ENCODE measurements at regions not wholly inside any gene's neighbourhood (a gene's known extent, or its start where the extent isn't known, plus 50 kb on each side); places are given as distances from the start of the nearest gene placed in this dataset.
"Not testable (repeated sequence)": the region's sequence is repeated elsewhere in the genome, so short reads cannot be mapped to it uniquely, and the experiment has no call there.

DNA sequence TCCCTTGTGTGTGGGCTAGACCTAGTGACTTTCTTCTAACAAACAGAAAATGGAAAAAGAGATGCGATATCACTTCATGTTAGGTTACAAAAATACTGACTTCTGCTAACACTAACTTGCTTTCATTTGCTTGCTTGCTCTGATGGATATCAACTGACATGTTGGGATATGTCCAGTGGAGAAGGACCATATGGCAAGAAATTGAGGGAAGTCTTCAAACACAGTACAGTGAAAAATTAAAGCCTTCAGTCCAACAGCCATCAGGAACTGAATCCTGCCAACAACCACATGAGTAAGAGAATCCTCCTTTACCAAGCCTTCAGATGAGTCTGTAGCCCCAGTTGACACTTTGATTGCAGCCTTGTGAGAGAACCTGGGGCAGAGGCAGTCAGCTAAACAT is 143.9 kb downstream of the MAIP1 start:
- WGBS, result 85% methylated on average over 1 of the region's 1 CpG
- Histone ChIP-seq H3K4me3 (ENCODE audit: low read depth, low read length) (no peak overlapping the region), H3K27ac (ENCODE audit: low read depth) (no peak overlapping the region), H3K4me1 (ENCODE audit: insufficient read depth) (no peaks in the 10 kb centered on the region), H3K36me3 (ENCODE audit: insufficient read depth) (no peaks in the 10 kb centered on the region)
- DNase-seq (ENCODE audit: extremely low spot score), result no peak

DNA sequence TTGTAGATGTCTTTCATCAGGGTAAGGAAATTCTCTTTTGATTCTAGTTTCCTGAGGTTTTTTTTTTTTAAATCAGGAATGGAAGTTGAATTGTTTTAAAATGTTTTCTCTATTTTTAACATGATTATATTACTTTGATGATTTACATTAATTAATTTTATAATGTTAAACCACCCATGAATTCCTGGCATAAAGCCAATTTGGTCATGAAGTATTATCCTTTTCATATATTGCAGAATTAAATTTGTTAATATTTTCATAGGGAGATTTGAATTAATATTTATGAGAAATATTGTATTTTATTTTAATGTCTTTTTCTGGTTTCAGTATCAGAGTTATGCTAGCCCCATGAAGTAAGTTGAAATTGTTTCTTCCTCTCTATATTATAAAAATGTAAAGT is 144.6 kb downstream of the MAIP1 start:
- no peak overlapping the region for H3K27ac ChIP-seq (ENCODE audit: low read depth)
- H3K4me3 ChIP-seq (ENCODE audit: low read depth, low read length), result no peak overlapping the region
- DNase-seq (ENCODE audit: extremely low spot score), result no peak
- H3K4me1 ChIP-seq (ENCODE audit: insufficient read depth), result no peaks in the 10 kb centered on the region
- H3K36me3 ChIP-seq (ENCODE audit: insufficient read depth), result no peaks in the 10 kb centered on the region

DNA sequence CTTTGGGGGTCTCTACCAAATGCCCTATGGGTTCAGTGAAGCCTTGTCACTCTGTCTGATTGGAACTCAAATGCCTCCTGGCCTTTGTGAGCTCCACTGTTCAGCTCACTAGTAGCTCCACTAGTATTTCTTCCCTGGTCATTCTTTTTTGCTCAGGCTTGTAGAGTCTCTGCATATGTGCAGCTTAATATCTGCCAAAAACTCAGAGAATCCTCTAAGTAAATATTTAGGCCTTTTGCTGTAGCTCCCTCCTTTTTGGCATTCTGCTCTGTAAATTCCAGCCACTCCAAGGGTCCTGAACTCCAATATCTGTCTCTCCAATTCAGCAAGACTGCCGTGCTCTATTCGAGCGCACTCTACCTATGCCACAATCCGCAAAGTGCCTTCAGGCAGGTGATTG is 146.5 kb downstream of the MAIP1 start:
- H3K4me1 ChIP-seq (ENCODE audit: insufficient read depth), result no peaks in the 10 kb centered on the region
- H3K4me3 ChIP-seq (ENCODE audit: low read depth, low read length), result no peak overlapping the region
- DNase-seq (ENCODE audit: extremely low spot score), result no peak
- no peak overlapping the region for H3K27ac ChIP-seq (ENCODE audit: low read depth)
- no peaks in the 10 kb centered on the region for H3K36me3 ChIP-seq (ENCODE audit: insufficient read depth)
- 37% methylated on average over 4 of the region's 4 CpGs for WGBS

DNA sequence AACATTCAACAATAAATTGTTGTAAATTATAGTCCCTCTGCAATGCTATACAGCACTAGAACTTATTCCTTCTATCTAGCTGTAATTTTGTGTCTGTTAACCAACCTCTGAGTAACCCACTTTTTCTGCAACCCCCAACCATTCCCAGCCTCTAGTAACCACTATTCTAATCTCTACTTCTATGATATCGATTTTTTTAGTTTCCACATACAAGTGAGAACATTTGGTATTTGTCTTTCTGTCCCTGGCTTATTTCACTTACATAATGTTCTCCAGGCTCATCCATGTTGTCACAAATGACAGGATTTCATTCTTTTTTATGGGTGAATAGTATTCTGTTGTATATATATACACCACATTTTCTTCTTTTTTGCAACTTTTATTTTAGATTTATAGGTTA is 147.6 kb downstream of the MAIP1 start:
- Histone ChIP-seq H3K4me3 (ENCODE audit: low read depth, low read length) (no peak overlapping the region), H3K4me1 (ENCODE audit: insufficient read depth) (no peaks in the 10 kb centered on the region), H3K27ac (ENCODE audit: low read depth) (no peak overlapping the region), H3K36me3 (ENCODE audit: insufficient read depth) (no peaks in the 10 kb centered on the region)
- DNase-seq (ENCODE audit: extremely low spot score), result no peak
- 59% methylated on average over 1 of the region's 1 CpG for WGBS

GRCh38 chr2:200104015-200104414 is 148.6 kb downstream of the MAIP1 start:
- Histone ChIP-seq H3K27ac (ENCODE audit: low read depth) (no peak overlapping the region), H3K4me1 (ENCODE audit: insufficient read depth) (no peaks in the 10 kb centered on the region), H3K4me3 (ENCODE audit: low read depth, low read length) (no peak overlapping the region), H3K36me3 (ENCODE audit: insufficient read depth) (no peaks in the 10 kb centered on the region)
- DNase-seq (ENCODE audit: extremely low spot score), result no peak
- 68% methylated on average over 1 of the region's 1 CpG for WGBS

- DNase-seq (ENCODE audit: extremely low spot score), result no peak
- no peaks in the 10 kb centered on the region for H3K36me3 ChIP-seq (ENCODE audit: insufficient read depth)
- WGBS, result 86% methylated on average over 6 of the region's 6 CpGs
- no peak overlapping the region for H3K4me3 ChIP-seq (ENCODE audit: low read depth, low read length)
- H3K27ac ChIP-seq (ENCODE audit: low read depth), result no peak overlapping the region
- no peaks in the 10 kb centered on the region for H3K4me1 ChIP-seq (ENCODE audit: insufficient read depth)
Observed at GRCh38 chr2:200107514-200108217, 152.3 kb downstream of the MAIP1 start.

- H3K4me3 ChIP-seq (ENCODE audit: low read depth, low read length), result no peak overlapping the region
- 71% methylated on average over 3 of the region's 3 CpGs for WGBS
- no peak overlapping the region for H3K27ac ChIP-seq (ENCODE audit: low read depth)
- DNase-seq (ENCODE audit: extremely low spot score), result no peak
- H3K36me3 ChIP-seq (ENCODE audit: insufficient read depth), result no peaks in the 10 kb centered on the region
- H3K4me1 ChIP-seq (ENCODE audit: insufficient read depth), result no peaks in the 10 kb centered on the region
Observed at GRCh38 chr2:200109421-200109820, 154.0 kb downstream of the MAIP1 start.

DNA sequence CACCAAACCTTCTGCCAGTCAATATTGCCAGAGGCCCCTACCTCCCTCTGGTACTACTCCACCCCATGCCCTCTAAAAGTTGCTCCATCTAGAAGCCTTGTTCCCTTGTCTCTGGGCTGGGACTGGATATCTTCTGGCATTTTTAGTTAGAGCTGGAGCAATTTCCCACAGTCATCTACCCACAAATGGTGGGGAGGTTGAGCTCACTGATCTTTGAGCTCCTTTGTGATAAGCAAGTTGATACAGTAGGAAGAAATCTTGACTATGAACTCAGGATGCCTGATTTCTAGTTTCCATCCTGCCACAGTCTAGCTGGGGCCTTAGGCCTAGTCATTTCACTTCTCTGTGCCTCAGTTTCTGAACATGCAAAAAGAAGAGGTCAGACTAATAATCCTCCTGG is 155.0 kb downstream of the MAIP1 start:
- H3K36me3 ChIP-seq (ENCODE audit: insufficient read depth), result no peaks in the 10 kb centered on the region
- no peaks in the 10 kb centered on the region for H3K4me1 ChIP-seq (ENCODE audit: insufficient read depth)
- no peak overlapping the region for H3K4me3 ChIP-seq (ENCODE audit: low read depth, low read length)
- DNase-seq (ENCODE audit: extremely low spot score), result no peak
- no peak overlapping the region for H3K27ac ChIP-seq (ENCODE audit: low read depth)

DNA sequence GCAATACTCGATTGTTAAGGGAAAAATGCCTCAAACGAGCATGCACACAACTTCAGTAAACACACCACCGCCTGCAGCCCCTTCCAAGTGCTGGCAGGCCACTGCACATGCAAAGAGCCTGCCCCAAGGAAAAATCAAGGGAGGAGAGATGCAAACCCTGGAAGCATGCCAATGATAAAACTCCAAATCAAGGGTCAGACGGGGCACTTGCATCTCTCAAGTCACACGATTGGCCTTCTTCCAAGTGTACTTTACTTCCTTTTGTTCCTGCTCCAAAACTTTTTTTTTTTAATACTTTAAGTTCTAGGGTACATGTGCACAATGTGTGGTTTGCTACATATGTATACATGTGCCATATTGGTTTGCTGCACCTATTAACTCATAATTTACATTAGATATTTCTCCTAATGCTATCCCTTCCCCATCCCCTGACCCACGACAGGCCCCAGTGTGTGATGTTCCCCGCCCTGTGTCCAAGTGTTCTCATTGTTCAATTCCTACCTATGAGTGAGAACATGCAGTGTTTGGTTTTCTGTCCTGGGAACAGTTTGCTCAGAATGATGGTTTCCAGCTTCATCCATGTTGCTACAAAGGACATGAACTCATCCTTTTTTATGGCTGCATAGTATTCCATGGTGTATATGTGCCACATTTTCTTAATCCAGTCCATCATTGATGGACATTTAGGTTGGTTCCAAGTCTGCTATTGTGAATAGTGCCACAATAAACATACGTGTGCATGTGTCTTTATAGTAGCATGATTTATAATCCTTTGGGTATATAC is 157.8 kb downstream of the MAIP1 start:
- not testable (repeated sequence) for H3K27ac ChIP-seq (ENCODE audit: low read depth); DNase-seq (ENCODE audit: extremely low spot score); H3K4me1 ChIP-seq (ENCODE audit: insufficient read depth); H3K4me3 ChIP-seq (ENCODE audit: low read depth, low read length); H3K36me3 ChIP-seq (ENCODE audit: insufficient read depth)
- 57% methylated on average over 8 of the region's 8 CpGs for WGBS

DNA sequence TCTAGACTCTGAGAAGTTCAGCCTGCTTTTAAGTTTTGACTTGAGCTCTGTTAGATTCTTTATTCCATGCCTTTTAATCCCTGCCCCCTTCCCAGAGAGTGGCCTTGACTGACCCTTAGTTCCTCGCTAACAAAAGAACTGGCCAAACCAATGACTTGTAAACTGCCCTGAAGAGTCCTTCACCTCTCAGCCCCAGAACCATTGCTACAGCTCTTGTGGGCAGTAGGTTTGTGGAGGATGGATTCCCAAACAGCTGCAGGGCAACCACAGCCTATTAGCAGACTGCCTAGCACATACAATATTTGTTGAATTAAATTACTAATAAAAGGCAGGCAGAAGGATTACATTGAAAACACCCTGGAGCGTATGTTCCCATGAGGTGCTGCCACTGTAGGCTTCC is 163.9 kb downstream of the MAIP1 start:
- Histone ChIP-seq H3K4me3 (ENCODE audit: low read depth, low read length) (no peak overlapping the region), H3K36me3 (ENCODE audit: insufficient read depth) (no peaks in the 10 kb centered on the region), H3K4me1 (ENCODE audit: insufficient read depth) (no peaks in the 10 kb centered on the region), H3K27ac (ENCODE audit: low read depth) (no peak overlapping the region)
- 84% methylated on average over 2 of the region's 2 CpGs for WGBS
- no peak for DNase-seq (ENCODE audit: extremely low spot score)

GRCh38 chr2:200121931-200122330 is 166.5 kb downstream of the MAIP1 start:
- Histone ChIP-seq H3K27ac (ENCODE audit: low read depth) (no peak overlapping the region), H3K36me3 (ENCODE audit: insufficient read depth) (no peaks in the 10 kb centered on the region), H3K4me3 (ENCODE audit: low read depth, low read length) (no peak overlapping the region), H3K4me1 (ENCODE audit: insufficient read depth) (no peaks in the 10 kb centered on the region)
- no peak for DNase-seq (ENCODE audit: extremely low spot score)

DNA sequence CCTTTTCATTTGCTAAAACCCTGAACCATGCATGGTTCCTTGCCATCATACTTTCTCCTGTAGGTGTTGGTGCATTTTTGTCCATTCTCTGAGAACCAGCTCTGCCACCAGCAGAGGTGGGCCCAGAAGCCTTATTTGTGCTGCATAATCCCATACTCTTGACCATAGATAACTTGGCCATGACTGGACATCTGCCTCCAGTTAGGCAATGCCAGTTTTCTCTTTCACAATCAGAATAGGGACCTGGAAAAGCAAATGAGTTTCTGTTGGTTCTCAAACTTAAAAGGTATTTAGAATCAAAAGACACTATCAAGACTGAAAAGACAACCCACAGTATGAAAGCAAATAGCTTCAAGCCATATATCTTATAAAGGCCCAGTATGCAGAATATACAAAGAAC is 167.3 kb downstream of the MAIP1 start:
- Histone ChIP-seq H3K36me3 (ENCODE audit: insufficient read depth) (no peaks in the 10 kb centered on the region), H3K27ac (ENCODE audit: low read depth) (no peak overlapping the region), H3K4me3 (ENCODE audit: low read depth, low read length) (no peak overlapping the region), H3K4me1 (ENCODE audit: insufficient read depth) (no peaks in the 10 kb centered on the region)
- DNase-seq (ENCODE audit: extremely low spot score), result no peak

GRCh38 chr2:200124665-200125368 is 169.4 kb downstream of the MAIP1 start:
- H3K4me1 ChIP-seq (ENCODE audit: insufficient read depth); H3K27ac ChIP-seq (ENCODE audit: low read depth); H3K4me3 ChIP-seq (ENCODE audit: low read depth, low read length); H3K36me3 ChIP-seq (ENCODE audit: insufficient read depth); DNase-seq (ENCODE audit: extremely low spot score): not testable (repeated sequence)
- 82% methylated on average over 10 of the region's 10 CpGs for WGBS
